H1 (cell line): ENCODE measurements at regions not wholly inside any gene's neighbourhood (a gene's known extent, or its start where the extent isn't known, plus 50 kb on each side); places are given as distances from the start of the nearest gene placed in this dataset.

Experiments used
- CTCF ChIA-PET: fragments of 300-600 bp; sonication (Branson Sonifier 250); formaldehyde crosslinking; loops from one replicate; lab custom pipeline; 2021; ENCODE audit not compliant: partially characterized antibody; lab: Charles Lee
- POLR2A ChIA-PET: fragments of 300-600 bp; sonication (Branson Sonifier 250); formaldehyde crosslinking; loops from one replicate; lab custom pipeline; 2021; ENCODE audit warnings: inconsistent platforms; ENCODE audit not compliant: partially characterized antibody; lab: Charles Lee
- DNase-seq, 2 experiments: peaks; one replicate each; pipeline versions ENCODE4 v3.0.0 to v3.0.0-alpha.2; 2010 to 2022; ENCODE audit warnings: low spot score in 2 of 2, low read depth in 1 of 2, mixed read lengths in 1 of 2
- FAIRE-seq: peaks from 2 replicates; lab custom pipeline; 2011; peaks lifted over from hg19 to GRCh38; lab: Jason Lieb, UNC
- H2AFZ ChIP-seq: 2 replicates; pipeline ENCODE4 v1.8.1; 2012; ENCODE audit warnings: low read length, inconsistent platforms
- H2AK5ac ChIP-seq: 2 replicates; pipeline ENCODE4 v1.6.1; 2013; ENCODE audit warnings: low read depth, low read length
- H2BK120ac ChIP-seq: replicated peaks from 2 replicates; pipeline ENCODE3; 2013; ENCODE audit warnings: low read depth, low read length, inconsistent platforms
- H2BK12ac ChIP-seq: 2 replicates; pipeline ENCODE4 v1.6.1; 2013; ENCODE audit warnings: low read depth, low read length
- H2BK15ac ChIP-seq: 2 replicates; pipeline ENCODE4 v1.6.1; 2013; ENCODE audit warnings: low read length
- H2BK20ac ChIP-seq: 2 replicates; pipeline ENCODE4 v1.6.1; 2013; ENCODE audit warnings: low read length
- H2BK5ac ChIP-seq: 2 replicates; pipeline ENCODE4 v1.6.1; 2013; ENCODE audit warnings: low read depth, low read length
- H3K14ac ChIP-seq: 2 replicates; pipeline ENCODE4 v1.6.1; 2013; ENCODE audit warnings: inconsistent platforms; ENCODE audit not compliant: insufficient read length
- H3K18ac ChIP-seq: 2 replicates; pipeline ENCODE4 v1.6.1; 2013; ENCODE audit warnings: low read length; ENCODE audit errors: extremely low read depth
- H3K23ac ChIP-seq: 2 replicates; pipeline ENCODE4 v1.6.1; 2013; ENCODE audit warnings: inconsistent platforms; ENCODE audit not compliant: insufficient read length
- H3K23me2 ChIP-seq: 2 replicates; pipeline ENCODE4 v1.6.1; 2013; ENCODE audit warnings: low read depth, low read length
- H3K27ac ChIP-seq: 2 replicates; pipeline ENCODE4 v1.6.1; 2011; ENCODE audit warnings: low read depth, low read length, inconsistent platforms
- H3K27me3 ChIP-seq, 4 experiments: replicated peaks in 1 of 4; 1 replicate in 1 of 4; 2 replicates in 3 of 4; pipeline versions ENCODE4 v1.6.1 to v1.8.1; 2011 to 2013; ENCODE audit warnings: low read length in 3 of 4, mild to moderate bottlenecking in 3 of 4, inconsistent platforms in 2 of 4, mixed read lengths in 2 of 4, moderate library complexity in 1 of 4; ENCODE audit not compliant: control insufficient read depth in 3 of 4, insufficient read depth in 3 of 4; ENCODE audit errors: extremely low read depth in 1 of 4
- H3K36me3 ChIP-seq, 4 experiments: 2 replicates each; pipeline versions ENCODE4 v1.6.1 to v1.8.1; 2011 to 2013; ENCODE audit warnings: mild to moderate bottlenecking in 4 of 4, low read length in 3 of 4, moderate library complexity in 2 of 4, control low read depth in 1 of 4, inconsistent platforms in 1 of 4; ENCODE audit not compliant: insufficient read depth in 4 of 4, control insufficient read depth in 2 of 4
- H3K4ac ChIP-seq: replicated peaks from 2 replicates; pipeline ENCODE3; 2013; ENCODE audit warnings: low read length, low read depth, mixed read lengths, inconsistent platforms; ENCODE audit not compliant: insufficient read length
- H3K4me1 ChIP-seq, 4 experiments: replicated peaks in 1 of 4; 1 replicate in 1 of 4; 2 replicates in 3 of 4; pipeline versions ENCODE4 v1.6.1 to v1.8.1; 2011 to 2013; ENCODE audit warnings: low read length in 3 of 4, inconsistent platforms in 2 of 4, mixed read lengths in 1 of 4; ENCODE audit not compliant: insufficient read depth in 4 of 4, control insufficient read depth in 3 of 4
- H3K4me2 ChIP-seq, 2 experiments: 2 replicates each; pipeline versions ENCODE4 v1.6.1 to v1.8.1; 2011 to 2013; ENCODE audit warnings: low read depth in 2 of 2, low read length in 2 of 2, control low read depth in 1 of 2, inconsistent platforms in 1 of 2, mild to moderate bottlenecking in 1 of 2; ENCODE audit not compliant: insufficient read depth in 1 of 2
- H3K4me3 ChIP-seq, 4 experiments: fragments of 200-600, 300-600 bp in 1 of 4; sonication (generic), shearing (Covaris generic), sonication (Bioruptor Twin) in 1 of 4; 2 replicates each; pipeline versions ENCODE4 v1.5.1 to v1.8.1; 2011 to 2016; ENCODE audit warnings: low read length in 4 of 4, low read depth in 3 of 4, control low read depth in 2 of 4, inconsistent platforms in 2 of 4, mild to moderate bottlenecking in 2 of 4, mixed read lengths in 1 of 4, moderate library complexity in 1 of 4; ENCODE audit not compliant: insufficient read depth in 2 of 4; ENCODE audit errors: extremely low read depth in 1 of 4
- H3K56ac ChIP-seq: replicated peaks from 2 replicates; pipeline ENCODE3; 2013; ENCODE audit warnings: low read depth, mild to moderate bottlenecking, mixed read lengths, low read length, inconsistent platforms; ENCODE audit not compliant: insufficient read length
- H3K79me1 ChIP-seq: 2 replicates; pipeline ENCODE4 v1.6.1; 2013; ENCODE audit warnings: low read depth, low read length, control low read depth
- H3K79me2 ChIP-seq, 2 experiments: 2 replicates each; pipeline versions ENCODE4 v1.6.1 to v1.8.1; 2012 to 2013; ENCODE audit warnings: low read length in 2 of 2, mild to moderate bottlenecking in 2 of 2, inconsistent platforms in 1 of 2; ENCODE audit not compliant: insufficient read depth in 2 of 2, control insufficient read depth in 1 of 2
- H3K9ac ChIP-seq, 4 experiments: replicated peaks in 1 of 4; 1 replicate in 1 of 4; 2 replicates in 3 of 4; pipeline versions ENCODE4 v1.6.1 to v1.8.1; 2011 to 2013; ENCODE audit warnings: low read depth in 3 of 4, low read length in 3 of 4, control low read depth in 2 of 4, mild to moderate bottlenecking in 2 of 4, moderate library complexity in 2 of 4, inconsistent platforms in 1 of 4; ENCODE audit errors: extremely low read depth in 1 of 4
- H3K9me3 ChIP-seq, 2 experiments: 2 replicates each; pipeline versions ENCODE4 v1.6.1 to v1.8.1; 2012 to 2013; ENCODE audit warnings: mild to moderate bottlenecking in 2 of 2, moderate library complexity in 2 of 2, control low read depth in 1 of 2, inconsistent platforms in 1 of 2, low read depth in 1 of 2, low read length in 1 of 2, mixed read lengths in 1 of 2; ENCODE audit not compliant: insufficient read depth in 2 of 2
- H4K20me1 ChIP-seq, 2 experiments: replicated peaks in 1 of 2; 2 replicates each; pipeline versions ENCODE3 to v1.8.1; 2011 to 2013; ENCODE audit warnings: inconsistent platforms in 2 of 2, low read length in 2 of 2, mild to moderate bottlenecking in 1 of 2; ENCODE audit not compliant: insufficient read depth in 2 of 2, control insufficient read depth in 1 of 2
- H4K5ac ChIP-seq: 2 replicates; pipeline ENCODE4 v1.6.1; 2013; ENCODE audit warnings: low read length, low read depth, mixed read lengths, inconsistent platforms; ENCODE audit not compliant: insufficient read length
- H4K8ac ChIP-seq: 2 replicates; pipeline ENCODE4 v1.8.0; 2013; ENCODE audit warnings: mild to moderate bottlenecking, moderate library complexity, low read length, inconsistent platforms; ENCODE audit not compliant: insufficient read depth; ENCODE audit errors: extremely low read depth
- H4K91ac ChIP-seq: replicated peaks from 2 replicates; pipeline ENCODE3; 2013; ENCODE audit warnings: low read length, mixed read lengths, inconsistent platforms; ENCODE audit not compliant: insufficient read length
- ASH2L ChIP-seq: fragments of 200-600, 300-600 bp; sonication (generic); IDR thresholded peaks from one replicate; pipeline ENCODE4 v1.7.1; 2017; ENCODE audit warnings: low read length
- ATF2 ChIP-seq: IDR thresholded peaks from 2 replicates; pipeline ENCODE4 v1.6.1; 2012; ENCODE audit warnings: low read length, inconsistent platforms
- CTBP2 ChIP-seq: IDR thresholded peaks from 2 replicates; pipeline ENCODE4 v1.7.0; 2011; ENCODE audit warnings: borderline replicate concordance, mild to moderate bottlenecking, moderate library complexity, mixed read lengths, low read length; ENCODE audit not compliant: insufficient read depth, insufficient read length
- E2F6 ChIP-seq: IDR thresholded peaks from 2 replicates; pipeline ENCODE4 v1.6.1; 2012; ENCODE audit warnings: inconsistent platforms
- EZH2 ChIP-seq: fragments of 200-600 bp; sonication (generic); IDR thresholded peaks from 2 replicates; pipeline ENCODE4 v1.7.1; 2012; ENCODE audit warnings: low read depth, mild to moderate bottlenecking, moderate library complexity, low read length, inconsistent platforms; ENCODE audit not compliant: severe bottlenecking
- GABPA ChIP-seq: IDR thresholded peaks from 2 replicates; pipeline ENCODE4 v1.6.1; 2011; ENCODE audit warnings: mild to moderate bottlenecking, low read length, moderate library complexity, borderline replicate concordance; ENCODE audit not compliant: insufficient read depth
- HDAC6 ChIP-seq: IDR thresholded peaks from one replicate; pipeline ENCODE4 v1.7.1; 2012; ENCODE audit warnings: low read depth, mild to moderate bottlenecking, inconsistent platforms, low read length, moderate library complexity
- KDM1A ChIP-seq: fragments of 200-600, 300-600 bp; sonication (generic); IDR thresholded peaks from 2 replicates; pipeline ENCODE4 v1.7.1; 2016; ENCODE audit warnings: mild to moderate bottlenecking, low read length, borderline replicate concordance
- NANOG ChIP-seq: IDR thresholded peaks from 2 replicates; pipeline ENCODE4 v1.6.1; 2011; ENCODE audit warnings: low read length, low read depth, mild to moderate bottlenecking, inconsistent platforms; ENCODE audit not compliant: insufficient read depth, poor library complexity, severe bottlenecking
- POLR2A ChIP-seq, 2 experiments: IDR thresholded peaks; 1 replicate in 1 of 2; 2 replicates in 1 of 2; pipeline ENCODE4 v1.6.1; 2011; ENCODE audit warnings: low read depth in 2 of 2, low read length in 2 of 2, mild to moderate bottlenecking in 2 of 2; ENCODE audit errors: control extremely low read depth in 1 of 2
- TCF12 ChIP-seq: IDR thresholded peaks from 2 replicates; pipeline ENCODE4 v1.6.1; 2011; ENCODE audit warnings: low read depth, mild to moderate bottlenecking, low read length
- WGBS, 2 experiments: shearing (Covaris generic) in 1 of 2; methylation state at CpG; one replicate each; pipeline versions ENCODE4 v1.1.6 to v1.1.7; 2013 to 2015; ENCODE audit warnings: low lambda C conversion rate in 2 of 2, mixed read lengths in 2 of 2, inconsistent platforms in 1 of 2, low coverage in 1 of 2, missing lambda C conversion rate in 1 of 2; ENCODE audit not compliant: insufficient replicate concordance in 2 of 2, insufficient coverage in 1 of 2, insufficient read length in 1 of 2; ENCODE audit errors: extremely low coverage in 1 of 2, missing lambda C conversion rate in 1 of 2; 5-methylcytosine and 5-hydroxymethylcytosine counted together

- Histone ChIP-seq H2BK20ac (no peak overlapping the region), H3K4me2 (no peak overlapping the region), H3K79me1 (no peaks in the 10 kb centered on the region), H3K4ac (no peak overlapping the region), H3K27me3 (no peaks in the 10 kb centered on the region), H4K20me1 (no peaks in the 10 kb centered on the region), H2BK15ac (no peak overlapping the region), H3K79me2 (no peaks in the 10 kb centered on the region), H3K27ac (no peak overlapping the region), H3K56ac (no peak overlapping the region), H2AFZ (no peak overlapping the region), H3K23me2 (no peaks in the 10 kb centered on the region), H3K18ac (no peak overlapping the region), H3K9ac (no peak overlapping the region), H3K4me3 (no peak overlapping the region), H4K91ac (no peak overlapping the region), H4K8ac (no peak overlapping the region), H2BK5ac (no peak overlapping the region), H3K9me3 (no peaks in the 10 kb centered on the region), H3K23ac (no peak overlapping the region), H4K5ac (no peak overlapping the region), H2BK120ac (no peak overlapping the region), H2AK5ac (no peak overlapping the region), H3K14ac (no peak overlapping the region), H2BK12ac (no peak overlapping the region), H3K4me1 (no peaks in the 10 kb centered on the region), H3K36me3 (no peaks in the 10 kb centered on the region)
- POLR2A ChIA-PET, result no interaction called here
- 77% methylated on average over 1 of the region's 1 CpG; no CpG with 5 or more reads in 1 of the 2 experiments for WGBS, 2 experiments
- CTCF ChIA-PET, result interaction anchor here (0.6 kb wide), 1 partner anchor 49 kb away, joined by 6 read pairs; no protein-coding TSS in a partner anchor
- FAIRE-seq (no peak), DNase-seq (no peak)
- TF ChIP-seq ASH2L (no peak), KDM1A (no peak), EZH2 (no peak), HDAC6 (no peak), NANOG (no peak), TCF12 (no peak), CTBP2 (no peak), ATF2 (no peak), GABPA (no peak), E2F6 (no peak), POLR2A (IDR thresholded peaks at IDR 0.05; ENCODE audit: control extremely low read depth in 1 of 2, low read depth in 2 of 2, low read length in 2 of 2) (no peak)
Observed at GRCh38 chr4:152240232-152240631, 295.7 kb downstream of the FBXW7 start.
